ACC112 (cell line): ENCODE measurements at regions not wholly inside any gene's neighbourhood (a gene's known extent, or its start where the extent isn't known, plus 50 kb on each side); places are given as distances from the start of the nearest gene placed in this dataset.
"Not testable (repeated sequence)": the region's sequence is repeated elsewhere in the genome, so short reads cannot be mapped to it uniquely, and the experiment has no call there.

Source experiments
- H2AFZ ChIP-seq: fragments of 200-600 bp; sonication (generic); one replicate; pipeline ENCODE4 v1.6.0; 2017; ENCODE audit warnings: antibody characterized with exemption, low read length; ENCODE audit not compliant: unreplicated experiment
- H3K27ac ChIP-seq: fragments of 200-600 bp; sonication (generic); 2 replicates; pipeline ENCODE4 v1.5.1; 2014; ENCODE audit warnings: low read depth, mild to moderate bottlenecking, antibody characterized with exemption, low read length, moderate library complexity
- H3K27me3 ChIP-seq: fragments of 200-600 bp; sonication (generic); 2 replicates; pipeline ENCODE4 v1.6.1; 2014; ENCODE audit warnings: mild to moderate bottlenecking, antibody characterized with exemption, low read length, moderate library complexity, mixed read lengths; ENCODE audit not compliant: insufficient read depth
- H3K36me3 ChIP-seq: fragments of 200-600 bp; sonication (generic); 2 replicates; pipeline ENCODE4 v1.6.1; 2016; ENCODE audit warnings: mild to moderate bottlenecking, antibody characterized with exemption, low read length, moderate library complexity, mixed read lengths; ENCODE audit not compliant: insufficient read depth
- H3K4me1 ChIP-seq: fragments of 200-600 bp; sonication (generic); one replicate; pipeline ENCODE4 v1.6.1; 2016; ENCODE audit warnings: low read length, mixed read lengths; ENCODE audit not compliant: insufficient read depth, unreplicated experiment, control insufficient read depth
- H3K4me3 ChIP-seq: fragments of 200-600 bp; sonication (generic); 2 replicates; pipeline ENCODE4 v1.5.1; 2014; ENCODE audit warnings: mild to moderate bottlenecking, low read depth, low read length
- H3K79me2 ChIP-seq: fragments of 200-600 bp; sonication (generic); one replicate; pipeline ENCODE4 v1.6.0; 2016; ENCODE audit warnings: low read length; ENCODE audit not compliant: control insufficient read depth, unreplicated experiment, insufficient read depth

- H3K36me3 ChIP-seq = no peaks in the 10 kb centered on the region
- no peak overlapping the region for H3K27ac ChIP-seq
- no peaks in the 10 kb centered on the region for H3K4me1 ChIP-seq
- H3K27me3 ChIP-seq = no peaks in the 10 kb centered on the region
- H3K79me2 ChIP-seq = no peaks in the 10 kb centered on the region
- H2AFZ ChIP-seq = no peak overlapping the region
- H3K4me3 ChIP-seq = no peak overlapping the region
These were observed 153.1 kb upstream of the THUMPD2 start for GRCh38 chr2:39932198-39932597.

GRCh38 chr2:39930175-39930917 is 151.3 kb upstream of the THUMPD2 start:
- Histone ChIP-seq H3K79me2 (no peaks in the 10 kb centered on the region), H3K36me3 (no peaks in the 10 kb centered on the region), H2AFZ (no peak overlapping the region), H3K27me3 (no peaks in the 10 kb centered on the region), H3K4me1 (no peaks in the 10 kb centered on the region), H3K27ac (no peak overlapping the region), H3K4me3 (no peak overlapping the region)

- no peaks in the 10 kb centered on the region for H3K79me2 ChIP-seq
- no peak overlapping the region for H2AFZ ChIP-seq
- H3K4me1 ChIP-seq = no peaks in the 10 kb centered on the region
- H3K4me3 ChIP-seq = no peak overlapping the region
- H3K27me3 ChIP-seq = no peaks in the 10 kb centered on the region
- no peaks in the 10 kb centered on the region for H3K36me3 ChIP-seq
- H3K27ac ChIP-seq = no peak overlapping the region
These were observed 150.5 kb upstream of the THUMPD2 start for GRCh38 chr2:39929531-39929930.

- Histone ChIP-seq H3K36me3 (no peaks in the 10 kb centered on the region), H3K4me3 (no peak overlapping the region), H3K27me3 (no peaks in the 10 kb centered on the region), H2AFZ (no peak overlapping the region), H3K79me2 (no peaks in the 10 kb centered on the region), H3K4me1 (no peaks in the 10 kb centered on the region), H3K27ac (no peak overlapping the region)
These were observed 146.3 kb upstream of the THUMPD2 start for GRCh38 chr2:39925312-39925711.

GRCh38 chr2:39923455-39923854 is 144.4 kb upstream of the THUMPD2 start:
- no peaks in the 10 kb centered on the region for H3K4me1 ChIP-seq

GRCh38 chr2:39922679-39923405 is 143.8 kb upstream of the THUMPD2 start:
- H3K79me2 ChIP-seq = no peaks in the 10 kb centered on the region
- no peak overlapping the region for H3K4me3 ChIP-seq
- H3K36me3 ChIP-seq = no peaks in the 10 kb centered on the region
- no peak overlapping the region for H3K27ac ChIP-seq
- no peaks in the 10 kb centered on the region for H3K4me1 ChIP-seq
- no peak overlapping the region for H2AFZ ChIP-seq
- H3K27me3 ChIP-seq = no peaks in the 10 kb centered on the region

More at GRCh38 chr2:39923455-39923854, 144.4 kb upstream of the THUMPD2 start:
- H3K36me3 ChIP-seq = no peaks in the 10 kb centered on the region
- H3K27ac ChIP-seq = no peak overlapping the region
- no peak overlapping the region for H3K4me3 ChIP-seq
- H3K27me3 ChIP-seq = no peaks in the 10 kb centered on the region
- no peaks in the 10 kb centered on the region for H3K79me2 ChIP-seq
- H2AFZ ChIP-seq = no peak overlapping the region

- H3K79me2 ChIP-seq = no peaks in the 10 kb centered on the region
- no peak overlapping the region for H2AFZ ChIP-seq
- no peaks in the 10 kb centered on the region for H3K36me3 ChIP-seq
- H3K4me3 ChIP-seq = no peak overlapping the region
- H3K27me3 ChIP-seq = no peaks in the 10 kb centered on the region
- no peak overlapping the region for H3K27ac ChIP-seq
- no peaks in the 10 kb centered on the region for H3K4me1 ChIP-seq
These were observed 141.3 kb upstream of the THUMPD2 start for GRCh38 chr2:39920307-39920801.

- H3K4me3 ChIP-seq = no peak overlapping the region
These were observed 140.7 kb upstream of the THUMPD2 start for GRCh38 chr2:39919511-39920306.

GRCh38 chr2:39918886-39919285 is 139.8 kb upstream of the THUMPD2 start:
- Histone ChIP-seq H3K4me3 (no peak overlapping the region), H3K27ac (no peak overlapping the region), H2AFZ (no peak overlapping the region), H3K27me3 (no peaks in the 10 kb centered on the region), H3K36me3 (no peaks in the 10 kb centered on the region), H3K79me2 (no peaks in the 10 kb centered on the region), H3K4me1 (no peaks in the 10 kb centered on the region)

More at GRCh38 chr2:39919511-39920306, 140.7 kb upstream of the THUMPD2 start:
- Histone ChIP-seq H3K36me3 (no peaks in the 10 kb centered on the region), H3K4me1 (no peaks in the 10 kb centered on the region), H2AFZ (no peak overlapping the region), H3K27ac (no peak overlapping the region), H3K79me2 (no peaks in the 10 kb centered on the region), H3K27me3 (no peaks in the 10 kb centered on the region)

GRCh38 chr2:39917371-39917770 is 138.3 kb upstream of the THUMPD2 start:
- not testable (repeated sequence) for H3K36me3 ChIP-seq, H3K27me3 ChIP-seq, H3K27ac ChIP-seq, H3K79me2 ChIP-seq, H3K4me1 ChIP-seq, H3K4me3 ChIP-seq
- peak overlapping the region; percentile 24 for H2AFZ ChIP-seq
